ENCODE measurements at regions not wholly inside any gene's neighbourhood (a gene's known extent, or its start where the extent isn't known, plus 50 kb on each side); places are given as distances from the start of the nearest gene placed in this dataset.

GRCh38 chr5:74289691-74290090 lies 350.8 kb downstream of the ENC1 start:
- no peak overlapping the region for H4K91ac ChIP-seq (replicated peaks; ENCODE audit: insufficient read length, low read length)
- CTCF ChIA-PET (ENCODE audit: partially characterized antibody): interaction anchor here (1.2 to 1.7 kb wide), 2 partner anchors 9 to 46 kb away, joined by 5 read pairs; no protein-coding TSS in a partner anchor
- H3K4me1 ChIP-seq (replicated peaks in 1 of 4; ENCODE audit: control insufficient read depth in 3 of 4, insufficient read depth in 4 of 4, low read length in 3 of 4): no peaks in the 10 kb centered on the region
- no peak for TF ChIP-seq KDM1A (IDR thresholded peaks at IDR 0.05; ENCODE audit: borderline replicate concordance, low read length)
- no peak overlapping the region for H3K14ac ChIP-seq (ENCODE audit: insufficient read length)
- no peaks in the 10 kb centered on the region for H3K79me2 ChIP-seq (ENCODE audit: control insufficient read depth in 1 of 2, insufficient read depth in 2 of 2, low read length in 2 of 2)
- no peaks in the 10 kb centered on the region for H3K23me2 ChIP-seq (ENCODE audit: low read depth, low read length)
- no peak overlapping the region for H4K5ac ChIP-seq (ENCODE audit: insufficient read length, low read depth, low read length)
- H3K9me3 ChIP-seq (ENCODE audit: insufficient read depth in 2 of 2, low read depth in 1 of 2, low read length in 1 of 2): no peaks in the 10 kb centered on the region
- H4K20me1 ChIP-seq (replicated peaks in 1 of 2; ENCODE audit: control insufficient read depth in 1 of 2, insufficient read depth in 2 of 2, low read length in 2 of 2): no peaks in the 10 kb centered on the region
- H2BK15ac ChIP-seq (ENCODE audit: low read length): no peak overlapping the region
- no peak overlapping the region for H3K4ac ChIP-seq (replicated peaks; ENCODE audit: insufficient read length, low read depth, low read length)
- no peak overlapping the region for H2BK5ac ChIP-seq (ENCODE audit: low read depth, low read length)
- H3K27ac ChIP-seq (ENCODE audit: low read depth, low read length): no peak overlapping the region
- H2BK12ac ChIP-seq (ENCODE audit: low read depth, low read length): no peak overlapping the region
- H3K27me3 ChIP-seq (replicated peaks in 1 of 4; ENCODE audit: control insufficient read depth in 3 of 4, extremely low read depth in 1 of 4, insufficient read depth in 3 of 4, low read length in 3 of 4): no peaks in the 10 kb centered on the region
- no peak overlapping the region for H3K23ac ChIP-seq (ENCODE audit: insufficient read length)
- H3K9ac ChIP-seq (replicated peaks in 1 of 4; ENCODE audit: extremely low read depth in 1 of 4, low read depth in 3 of 4, low read length in 3 of 4): no peak overlapping the region
- 100% methylated on average over 1 of the region's 1 CpG; no CpG with 5 or more reads in 1 of the 2 experiments for WGBS, 2 experiments (ENCODE audit: extremely low coverage in 1 of 2, insufficient coverage in 1 of 2, insufficient read length in 1 of 2, insufficient replicate concordance in 2 of 2, low coverage in 1 of 2, low lambda C conversion rate in 2 of 2, missing lambda C conversion rate in 1 of 2)
- H3K56ac ChIP-seq (replicated peaks; ENCODE audit: insufficient read length, low read depth, low read length): no peak overlapping the region
- no peaks in the 10 kb centered on the region for H3K36me3 ChIP-seq (ENCODE audit: control insufficient read depth in 2 of 4, insufficient read depth in 4 of 4, low read length in 3 of 4)
- no peak overlapping the region for H2BK120ac ChIP-seq (replicated peaks; ENCODE audit: low read depth, low read length)
- FAIRE-seq: no peak
- H3K4me2 ChIP-seq (ENCODE audit: insufficient read depth in 1 of 2, low read depth in 2 of 2, low read length in 2 of 2): no peak overlapping the region
- no peak overlapping the region for H4K8ac ChIP-seq (ENCODE audit: extremely low read depth, insufficient read depth, low read length)
- POLR2A ChIA-PET (ENCODE audit: partially characterized antibody): no interaction called here
- H3K18ac ChIP-seq (ENCODE audit: extremely low read depth, low read length): no peak overlapping the region
- DNase-seq (ENCODE audit: low read depth in 1 of 2, low spot score in 2 of 2): no peak
- no peak overlapping the region for H2BK20ac ChIP-seq (ENCODE audit: low read length)
- H2AFZ ChIP-seq (ENCODE audit: low read length): no peak overlapping the region
- no peak overlapping the region for H3K4me3 ChIP-seq (ENCODE audit: extremely low read depth in 1 of 4, insufficient read depth in 2 of 4, low read depth in 3 of 4, low read length in 4 of 4)
- H3K79me1 ChIP-seq (ENCODE audit: low read depth, low read length): no peaks in the 10 kb centered on the region
- no peak overlapping the region for H2AK5ac ChIP-seq (ENCODE audit: low read depth, low read length)
